Tibial nerve (tissue), 4 donors: ENCODE measurements at regions not wholly inside any gene's neighbourhood (a gene's known extent, or its start where the extent isn't known, plus 50 kb on each side); places are given as distances from the start of the nearest gene placed in this dataset.
"Not testable (repeated sequence)": the region's sequence is repeated elsewhere in the genome, so short reads cannot be mapped to it uniquely, and the experiment has no call there.

Experiments
- DNase-seq, 2 donors: peaks; one replicate each; pipeline ENCODE4 v3.0.0-alpha.2; 2019; ENCODE audit warnings: low spot score in 2 of 2
- H3K27ac ChIP-seq, 4 donors: fragments of 200-600 bp; sonication (generic) in 3 of 4; one replicate each; pipeline ENCODE4 v1.5.1; 2017 to 2019; ENCODE audit warnings: mild to moderate bottlenecking in 1 of 4
- H3K27me3 ChIP-seq, 2 donors: fragments of 200-600 bp; sonication (generic) in 1 of 2; one replicate each; pipeline versions ENCODE4 v1.5.1 to v1.6.0; 2017 to 2019
- H3K36me3 ChIP-seq, 3 donors: fragments of 200-600 bp; sonication (generic); one replicate each; pipeline ENCODE4 v1.5.1; 2018 to 2019
- H3K4me1 ChIP-seq, 4 donors: fragments of 200-600 bp; sonication (generic) in 3 of 4; one replicate each; pipeline ENCODE4 v1.5.1; 2017 to 2019
- H3K4me3 ChIP-seq, 4 donors: fragments of 200-600 bp; sonication (generic) in 3 of 4; one replicate each; pipeline ENCODE4 v1.5.1; 2017 to 2019; ENCODE audit warnings: mild to moderate bottlenecking in 1 of 4, moderate library complexity in 1 of 4
- H3K9me3 ChIP-seq, 4 donors: fragments of 200-600 bp; sonication (generic) in 3 of 4; one replicate each; pipeline ENCODE4 v1.5.1; 2017 to 2019
- EP300 ChIP-seq, 2 donors: sonication (generic); formaldehyde crosslinking; IDR thresholded peaks; one replicate each; pipeline ENCODE4 v1.6.1; 2017; ENCODE audit warnings: antibody characterized with exemption in 2 of 2, mild to moderate bottlenecking in 1 of 2
- POLR2A ChIP-seq, 2 donors: fragments of 450-650 bp; IDR thresholded peaks; one replicate each; pipeline ENCODE4 v1.6.1; 2017; ENCODE audit warnings: antibody characterized with exemption in 2 of 2, mild to moderate bottlenecking in 2 of 2, moderate library complexity in 2 of 2
- WGBS, 2 donors: methylation state at CpG; one replicate each; pipeline ENCODE4 v1.1.5; 2018; 5-methylcytosine and 5-hydroxymethylcytosine counted together
- TF ChIP-seq, protein P1 (sequence below), 5 experiments: fragments of 200-600 bp in 3 of 5; fragments of 450-650 bp in 2 of 5; sonication (generic) in 3 of 5; IDR thresholded peaks; one replicate each; pipeline ENCODE4 v1.5.1; 2016 to 2019; ENCODE audit warnings: antibody characterized with exemption in 5 of 5, mild to moderate bottlenecking in 3 of 5, moderate library complexity in 2 of 5

DNA sequence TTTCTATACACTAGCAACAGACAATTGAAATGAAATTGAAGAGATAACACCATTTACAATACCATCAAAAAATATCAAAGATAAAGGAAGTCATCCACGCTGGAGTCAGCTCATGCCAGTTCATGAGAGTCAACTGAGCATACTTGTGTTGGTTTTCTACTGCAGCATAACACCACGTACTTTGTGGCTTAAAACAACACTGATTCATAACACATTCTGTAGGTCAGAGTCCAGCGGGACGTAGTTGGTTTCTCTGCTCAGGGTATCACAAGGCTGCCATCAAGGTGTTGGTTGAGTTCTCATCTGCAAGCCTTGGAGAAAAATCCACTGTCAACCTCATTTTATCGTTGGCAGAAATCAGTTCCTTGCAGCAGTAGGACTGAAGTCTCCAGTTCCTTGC is 84.2 kb downstream of the TEX51 start:
- no peak for TF ChIP-seq POLR2A (IDR thresholded peaks at IDR 0.05)
- no peak for TF ChIP-seq EP300 (IDR thresholded peaks at IDR 0.05)
- TF ChIP-seq, protein P1, sequence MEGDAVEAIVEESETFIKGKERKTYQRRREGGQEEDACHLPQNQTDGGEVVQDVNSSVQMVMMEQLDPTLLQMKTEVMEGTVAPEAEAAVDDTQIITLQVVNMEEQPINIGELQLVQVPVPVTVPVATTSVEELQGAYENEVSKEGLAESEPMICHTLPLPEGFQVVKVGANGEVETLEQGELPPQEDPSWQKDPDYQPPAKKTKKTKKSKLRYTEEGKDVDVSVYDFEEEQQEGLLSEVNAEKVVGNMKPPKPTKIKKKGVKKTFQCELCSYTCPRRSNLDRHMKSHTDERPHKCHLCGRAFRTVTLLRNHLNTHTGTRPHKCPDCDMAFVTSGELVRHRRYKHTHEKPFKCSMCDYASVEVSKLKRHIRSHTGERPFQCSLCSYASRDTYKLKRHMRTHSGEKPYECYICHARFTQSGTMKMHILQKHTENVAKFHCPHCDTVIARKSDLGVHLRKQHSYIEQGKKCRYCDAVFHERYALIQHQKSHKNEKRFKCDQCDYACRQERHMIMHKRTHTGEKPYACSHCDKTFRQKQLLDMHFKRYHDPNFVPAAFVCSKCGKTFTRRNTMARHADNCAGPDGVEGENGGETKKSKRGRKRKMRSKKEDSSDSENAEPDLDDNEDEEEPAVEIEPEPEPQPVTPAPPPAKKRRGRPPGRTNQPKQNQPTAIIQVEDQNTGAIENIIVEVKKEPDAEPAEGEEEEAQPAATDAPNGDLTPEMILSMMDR (IDR thresholded peaks at IDR 0.05): no peak
- no peak overlapping the region for H3K27ac ChIP-seq
- DNase-seq: no peak
- no peaks in the 10 kb centered on the region for H3K36me3 ChIP-seq
- H3K27me3 ChIP-seq: no peaks in the 10 kb centered on the region
- H3K4me3 ChIP-seq: no peak overlapping the region
- H3K9me3 ChIP-seq: no peaks in the 10 kb centered on the region
- H3K4me1 ChIP-seq: peaks cover 0 to 3% (median 0%) of the 10 kb centered on the region in 4 donors
- WGBS, 2 donors: 85 to 88% methylated on average over 5 of the region's 5 CpGs

DNA sequence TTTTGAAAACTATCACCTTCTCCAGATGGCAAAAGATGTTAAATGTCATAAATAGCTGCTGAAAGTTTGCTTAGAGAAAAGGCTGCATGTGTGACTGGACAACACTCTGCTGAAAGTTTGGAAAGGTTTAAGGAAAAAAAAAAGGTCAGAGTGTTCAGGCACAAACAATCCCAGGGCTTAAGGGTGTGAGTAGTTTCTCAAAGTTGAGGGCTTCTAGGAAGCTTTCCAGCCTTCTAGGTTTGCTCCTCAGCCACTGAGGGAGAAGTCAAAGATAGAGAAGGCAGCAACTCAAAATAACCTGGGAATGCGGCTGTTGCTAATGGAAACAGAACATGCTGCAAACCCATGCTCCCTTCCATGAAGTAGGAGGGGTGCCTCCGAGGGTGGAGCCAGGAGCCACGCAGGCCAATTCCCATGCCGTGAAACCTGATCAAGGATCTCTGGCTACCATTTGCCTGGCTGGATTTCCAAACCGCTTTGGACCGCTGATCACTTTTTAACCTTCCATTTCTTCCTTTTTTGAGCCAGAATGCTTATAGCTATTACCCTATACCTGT is 88.0 kb downstream of the TEX51 start:
- H3K27ac ChIP-seq: no peak overlapping the region
- H3K4me3 ChIP-seq: no peak overlapping the region
- H3K36me3 ChIP-seq: no peaks in the 10 kb centered on the region
- TF ChIP-seq EP300 (IDR thresholded peaks at IDR 0.05): no peak
- TF ChIP-seq POLR2A (IDR thresholded peaks at IDR 0.05): no peak
- TF ChIP-seq, protein P1 (IDR thresholded peaks at IDR 0.05): no peak
- H3K27me3 ChIP-seq: no peaks in the 10 kb centered on the region
- WGBS, 2 donors: 62 to 66% methylated on average over 6 of the region's 6 CpGs
- H3K4me1 ChIP-seq: peaks cover 0 to 3% (median 0%) of the 10 kb centered on the region in 4 donors
- DNase-seq: no peak
- peaks cover 0 to 17% (median 0%) of the 10 kb centered on the region in 4 donors for H3K9me3 ChIP-seq

DNA sequence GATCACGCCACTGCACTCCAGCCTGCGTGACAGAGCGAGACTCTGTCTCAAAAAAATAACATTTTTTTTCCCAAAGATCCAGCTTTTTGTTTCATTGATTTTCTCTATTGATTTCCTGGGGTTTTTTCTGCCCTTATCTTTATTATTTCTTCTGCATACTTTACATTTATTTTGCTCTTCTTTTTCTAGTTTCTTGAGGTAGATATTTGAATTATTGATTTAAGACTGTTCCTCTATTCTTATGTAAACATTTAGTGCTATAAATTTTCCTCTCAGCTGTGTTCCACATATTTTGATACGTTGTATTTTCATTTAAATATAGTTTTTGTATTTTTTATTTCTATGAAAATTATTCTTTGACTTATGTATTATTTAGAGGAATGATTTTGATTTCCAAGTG is 89.8 kb downstream of the TEX51 start:
- 61 to 75% methylated on average over 4 of the region's 4 CpGs for WGBS, 2 donors
- Histone ChIP-seq H3K36me3 (no peaks in the 10 kb centered on the region), H3K9me3 (peaks cover 0 to 17% (median 0%) of the 10 kb centered on the region in 4 donors), H3K27me3 (no peaks in the 10 kb centered on the region), H3K4me1 (peaks cover 0 to 3% (median 0%) of the 10 kb centered on the region in 4 donors), H3K27ac (no peak overlapping the region), H3K4me3 (no peak overlapping the region)
- no peak for DNase-seq
- TF ChIP-seq, protein P1 (IDR thresholded peaks at IDR 0.05): no peak
- TF ChIP-seq EP300 (IDR thresholded peaks at IDR 0.05) (no peak), POLR2A (IDR thresholded peaks at IDR 0.05) (no peak)

DNA sequence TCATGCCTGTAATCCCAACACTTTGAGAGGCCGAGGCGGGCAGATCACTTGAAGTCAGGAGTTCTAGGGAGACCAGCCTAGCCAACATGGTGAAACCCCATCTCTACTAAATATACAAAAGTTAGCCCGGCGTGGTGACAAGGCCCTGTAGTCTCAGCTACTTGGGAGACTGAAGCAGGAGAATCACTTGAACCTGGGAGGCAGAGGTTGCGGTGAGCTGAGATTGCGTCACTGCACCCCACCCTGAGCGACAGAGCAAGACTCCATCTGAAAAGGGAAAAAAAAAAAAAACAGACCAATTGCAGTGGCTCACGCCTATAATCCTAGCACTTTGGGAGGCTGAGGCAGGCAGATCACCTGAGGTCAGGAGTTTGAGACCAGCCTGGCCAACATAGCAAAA is 90.4 kb downstream of the TEX51 start:
- not testable (repeated sequence) for DNase-seq, H3K27me3 ChIP-seq, H3K4me3 ChIP-seq, H3K36me3 ChIP-seq, H3K4me1 ChIP-seq, H3K27ac ChIP-seq
- peaks cover 0 to 17% (median 0%) of the 10 kb centered on the region in 4 donors for H3K9me3 ChIP-seq
- WGBS, 2 donors: 95 to 97% methylated on average over 8 of the region's 8 CpGs

DNA sequence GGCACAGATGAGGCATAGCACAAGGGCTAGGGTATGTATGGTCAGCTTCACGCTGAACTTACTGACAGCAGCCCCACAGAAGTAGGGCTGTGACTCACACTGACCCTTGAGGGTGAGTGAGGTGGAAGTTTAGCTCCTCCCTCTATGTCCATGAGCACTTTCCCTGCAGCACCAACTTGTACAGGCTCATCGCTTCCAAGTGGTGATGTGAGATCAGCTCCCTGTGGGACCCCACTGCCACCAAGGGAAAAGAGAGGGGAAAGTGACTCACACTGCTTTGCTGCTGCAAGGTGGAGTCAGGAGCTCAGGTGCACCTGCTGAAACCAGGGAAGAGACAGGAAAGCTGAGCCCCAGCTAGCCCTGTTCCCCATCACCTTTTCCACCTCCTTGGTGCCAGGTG is 91.5 kb downstream of the TEX51 start:
- H3K4me3 ChIP-seq: no peak overlapping the region
- H3K4me1 ChIP-seq: peaks cover 0 to 3% (median 0%) of the 10 kb centered on the region in 4 donors
- WGBS, 2 donors: 75 to 81% methylated on average over 2 of the region's 2 CpGs
- no peaks in the 10 kb centered on the region for H3K27me3 ChIP-seq
- no peak for DNase-seq
- H3K9me3 ChIP-seq: peaks cover 0 to 17% (median 0%) of the 10 kb centered on the region in 4 donors
- H3K27ac ChIP-seq: no peak overlapping the region
- TF ChIP-seq POLR2A (IDR thresholded peaks at IDR 0.05) (no peak), EP300 (IDR thresholded peaks at IDR 0.05) (no peak)
- TF ChIP-seq, protein P1 (IDR thresholded peaks at IDR 0.05): no peak
- H3K36me3 ChIP-seq: no peaks in the 10 kb centered on the region
